Body of pancreas (tissue), 4 donors: ENCODE measurements at regions not wholly inside any gene's neighbourhood (a gene's known extent, or its start where the extent isn't known, plus 50 kb on each side); places are given as distances from the start of the nearest gene placed in this dataset.

Source experiments
- CTCF ChIP-seq, 7 experiments: fragments of 450-650 bp in 4 of 7; fragments of 200-600 bp in 3 of 7; sonication (generic) in 3 of 7; IDR thresholded peaks; one replicate each; pipeline ENCODE4 v1.5.1; 2016 to 2019; ENCODE audit warnings: antibody characterized with exemption in 7 of 7
- POLR2A ChIP-seq, 3 donors: fragments of 450-650 bp; IDR thresholded peaks; one replicate each; pipeline ENCODE4 v1.6.1; 2016; ENCODE audit warnings: antibody characterized with exemption in 3 of 3, mild to moderate bottlenecking in 2 of 3

- no peak for TF ChIP-seq CTCF (IDR thresholded peaks at IDR 0.05)
- TF ChIP-seq POLR2A (IDR thresholded peaks at IDR 0.05) = no peak
Measured at GRCh38 chr3:59380146-59380545, 330.3 kb upstream of the CFAP20DC start.
